IMR-90 (cell line): ENCODE measurements at regions not wholly inside any gene's neighbourhood (a gene's known extent, or its start where the extent isn't known, plus 50 kb on each side); places are given as distances from the start of the nearest gene placed in this dataset.

Experiments used
- ATAC-seq: fragments of 200-7000 bp; cut with Tn5 transposase; 2 replicates; pipeline ENCODE4 v1.9.1; 2020; ENCODE audit warnings: low read depth, mild to moderate bottlenecking, moderate library complexity
- BruUV-seq: library from RNA; stranded (reverse); fragments of 400-500 nt; replicated peaks from 2 replicates; lab custom pipeline; 2021; lab: Mats Ljungman, UMichigan
- CTCF ChIA-PET: fragments of 300-600 bp; formaldehyde crosslinking; extraction: SDS; loops from one replicate; lab custom pipeline; 2021; ENCODE audit warnings: antibody characterized with exemption; lab: Yijun Ruan, JAX
- POLR2A ChIA-PET: fragments of 300-600 bp; sonication (Branson Sonifier 250); formaldehyde crosslinking; loops from one replicate; lab custom pipeline; 2022; ENCODE audit warnings: antibody characterized with exemption; ENCODE audit not compliant: unreplicated experiment; lab: Charles Lee
- DNase-seq: peaks from one replicate; pipeline ENCODE4 v3.0.0; 2013
- H2AFZ ChIP-seq: replicated peaks from 2 replicates; pipeline ENCODE3; 2013; ENCODE audit warnings: low read length, mild to moderate bottlenecking; ENCODE audit not compliant: poor library complexity
- H2AK5ac ChIP-seq: 2 replicates; pipeline ENCODE4 v1.6.1; 2013; ENCODE audit warnings: low read depth, low read length, inconsistent platforms
- H2AK9ac ChIP-seq: replicated peaks from 2 replicates; pipeline ENCODE3; 2013; ENCODE audit warnings: mild to moderate bottlenecking, low read depth, low read length, moderate library complexity; ENCODE audit not compliant: poor library complexity
- H2BK120ac ChIP-seq: 2 replicates; pipeline ENCODE4 v1.6.1; 2013; ENCODE audit warnings: low read depth, low read length, inconsistent platforms
- H2BK15ac ChIP-seq: 3 replicates; pipeline ENCODE4 v1.6.1; 2013; ENCODE audit warnings: low read depth, low read length, inconsistent platforms
- H2BK20ac ChIP-seq: 2 replicates; pipeline ENCODE4 v1.6.1; 2013; ENCODE audit warnings: low read depth, mild to moderate bottlenecking, inconsistent platforms, low read length, moderate library complexity
- H2BK5ac ChIP-seq: 2 replicates; pipeline ENCODE4 v1.6.1; 2013; ENCODE audit warnings: mild to moderate bottlenecking, low read depth, low read length, inconsistent platforms; ENCODE audit not compliant: poor library complexity, severe bottlenecking
- H3K14ac ChIP-seq: replicated peaks from 2 replicates; pipeline ENCODE4 v1.6.1; 2013; ENCODE audit warnings: low read depth, low read length, inconsistent platforms
- H3K18ac ChIP-seq: 2 replicates; pipeline ENCODE4 v1.6.1; 2013; ENCODE audit warnings: low read depth, low read length, control low read depth
- H3K23ac ChIP-seq: 2 replicates; pipeline ENCODE4 v1.6.1; 2013; ENCODE audit warnings: low read depth, low read length, inconsistent platforms
- H3K27ac ChIP-seq: 2 replicates; pipeline ENCODE4 v1.5.1; 2013; ENCODE audit warnings: mild to moderate bottlenecking, control low read depth, low read length; ENCODE audit not compliant: insufficient read depth
- H3K27me3 ChIP-seq: 2 replicates; pipeline ENCODE4 v1.6.1; 2013; ENCODE audit warnings: low read length; ENCODE audit not compliant: control insufficient read depth, insufficient read depth
- H3K36me3 ChIP-seq: 2 replicates; pipeline ENCODE4 v1.6.1; 2013; ENCODE audit warnings: low read length, mixed read lengths; ENCODE audit not compliant: control insufficient read depth, insufficient read depth
- H3K4ac ChIP-seq: 2 replicates; pipeline ENCODE4 v1.6.1; 2013; ENCODE audit warnings: low read depth, low read length, inconsistent platforms
- H3K4me1 ChIP-seq: 2 replicates; pipeline ENCODE4 v1.6.1; 2013; ENCODE audit warnings: low read length, mixed read lengths; ENCODE audit not compliant: control insufficient read depth, insufficient read depth
- H3K4me2 ChIP-seq: 2 replicates; pipeline ENCODE4 v1.6.1; 2013; ENCODE audit warnings: low read depth, mild to moderate bottlenecking, control low read depth, low read length, moderate library complexity
- H3K4me3 ChIP-seq: 2 replicates; pipeline ENCODE4 v1.5.1; 2013; ENCODE audit warnings: low read depth, mild to moderate bottlenecking, control low read depth, low read length, moderate library complexity; ENCODE audit not compliant: insufficient read depth
- H3K56ac ChIP-seq: 2 replicates; pipeline ENCODE4 v1.6.1; 2013; ENCODE audit warnings: low read length, inconsistent platforms; ENCODE audit not compliant: insufficient read depth; ENCODE audit errors: extremely low read depth
- H3K79me1 ChIP-seq, 2 experiments: 2 replicates each; pipeline ENCODE4 v1.6.1; 2013; ENCODE audit warnings: low read length in 2 of 2, inconsistent platforms in 1 of 2, low read depth in 1 of 2
- H3K9ac ChIP-seq: 2 replicates; pipeline ENCODE4 v1.6.1; 2013; ENCODE audit warnings: low read depth, low read length, control low read depth
- H3K9me1 ChIP-seq: 2 replicates; pipeline ENCODE4 v1.6.1; 2013; ENCODE audit warnings: low read length, inconsistent platforms; ENCODE audit not compliant: insufficient read depth
- H3K9me3 ChIP-seq: 2 replicates; pipeline ENCODE4 v1.6.1; 2013; ENCODE audit warnings: low read length; ENCODE audit not compliant: control insufficient read depth, insufficient read depth
- H4K20me1 ChIP-seq: 2 replicates; pipeline ENCODE4 v1.6.1; 2013; ENCODE audit warnings: low read length, inconsistent platforms; ENCODE audit not compliant: insufficient read depth
- H4K5ac ChIP-seq: 2 replicates; pipeline ENCODE4 v1.6.1; 2013; ENCODE audit warnings: mild to moderate bottlenecking, low read depth, low read length, control low read depth
- H4K8ac ChIP-seq, 2 experiments: 2 replicates each; pipeline ENCODE4 v1.6.1; 2013; ENCODE audit warnings: low read depth in 2 of 2, low read length in 2 of 2, control low read depth in 1 of 2, inconsistent platforms in 1 of 2
- H4K91ac ChIP-seq: 2 replicates; pipeline ENCODE4 v1.6.1; 2013; ENCODE audit warnings: low read depth, low read length, inconsistent platforms; ENCODE audit not compliant: insufficient read depth
- BHLHE40 ChIP-seq: fragments of 150-350 bp; IDR thresholded peaks from 2 replicates; pipeline ENCODE4 v1.6.1; 2016; ENCODE audit warnings: mild to moderate bottlenecking, low read depth, low read length
- CEBPB ChIP-seq: IDR thresholded peaks from 2 replicates; pipeline ENCODE4 v1.6.1; 2012; ENCODE audit warnings: low read depth, low read length, improper control_type of control experiment
- CHD1 ChIP-seq: IDR thresholded peaks from 2 replicates; pipeline ENCODE4 v1.6.1; 2012; ENCODE audit warnings: low read depth, low read length, improper control_type of control experiment
- CTCF ChIP-seq: conservative IDR thresholded peaks from 2 replicates; pipeline ENCODE4 v1.5.1; 2012; ENCODE audit warnings: mild to moderate bottlenecking, low read depth, low read length, improper control_type of control experiment
- ELK1 ChIP-seq: fragments of 150-350 bp; IDR thresholded peaks from 2 replicates; pipeline ENCODE4 v1.6.1; 2016; ENCODE audit warnings: low read depth, mild to moderate bottlenecking, low read length, moderate library complexity, borderline replicate concordance
- FOS ChIP-seq: fragments of 150-350 bp; IDR thresholded peaks from 2 replicates; pipeline ENCODE4 v1.6.1; 2016; ENCODE audit warnings: low read depth, low read length
- MAFK ChIP-seq: IDR thresholded peaks from 2 replicates; pipeline ENCODE4 v1.6.1; 2012; ENCODE audit warnings: low read depth, low read length, improper control_type of control experiment
- MAZ ChIP-seq: IDR thresholded peaks from 2 replicates; pipeline ENCODE4 v1.6.1; 2012; ENCODE audit warnings: low read depth, mild to moderate bottlenecking, low read length, improper control_type of control experiment, moderate library complexity, borderline replicate concordance
- MXI1 ChIP-seq: IDR thresholded peaks from 2 replicates; pipeline ENCODE4 v1.6.1; 2012; ENCODE audit warnings: low read depth, mild to moderate bottlenecking, low read length, moderate library complexity, borderline replicate concordance
- NFE2L2 ChIP-seq: fragments of 150-350 bp; IDR thresholded peaks from 2 replicates; pipeline ENCODE4 v1.6.1; 2016; ENCODE audit warnings: low read depth, mild to moderate bottlenecking, low read length
- POLR2A ChIP-seq: IDR thresholded peaks from 2 replicates; pipeline ENCODE4 v1.6.1; 2012; ENCODE audit warnings: mild to moderate bottlenecking, low read depth, low read length
- RAD21 ChIP-seq: IDR thresholded peaks from 2 replicates; pipeline ENCODE4 v1.6.1; 2012; ENCODE audit warnings: low read length, improper control_type of control experiment
- RCOR1 ChIP-seq: IDR thresholded peaks from 2 replicates; pipeline ENCODE4 v1.6.1; 2012; ENCODE audit warnings: mild to moderate bottlenecking, low read length, improper control_type of control experiment; ENCODE audit not compliant: insufficient replicate concordance
- RFX5 ChIP-seq: IDR thresholded peaks from 2 replicates; pipeline ENCODE4 v1.8.0; 2012; ENCODE audit warnings: low read depth, mild to moderate bottlenecking, low read length, moderate library complexity
- SMC3 ChIP-seq: fragments of 150-350 bp; IDR thresholded peaks from 2 replicates; pipeline ENCODE4 v1.6.1; 2016; ENCODE audit warnings: low read depth, mild to moderate bottlenecking, antibody characterized with exemption, low read length, moderate library complexity
- USF2 ChIP-seq: fragments of 150-350 bp; IDR thresholded peaks from 2 replicates; pipeline ENCODE4 v1.6.1; 2017; ENCODE audit warnings: mild to moderate bottlenecking, antibody characterized with exemption, low read length, low read depth
- WGBS, 2 experiments: methylation state at CpG; one replicate each; pipeline versions ENCODE4 v1.1.5 to v1.1.7; 2013; ENCODE audit warnings: missing lambda C conversion rate in 2 of 2; ENCODE audit not compliant: insufficient read length in 1 of 2; ENCODE audit errors: extremely low coverage in 2 of 2; 5-methylcytosine and 5-hydroxymethylcytosine counted together
- dilution Hi-C: fragments of 300-500 bp; cut with HindIII; formaldehyde crosslinking; loops from one replicate; pipeline ENCODE4 v1.14.3; 2018; ENCODE audit warnings: low sequenced_read_pairs; ENCODE audit not compliant: unreplicated experiment
- in situ Hi-C: fragments of 300-500 bp; cut with MboI; formaldehyde crosslinking; loops from 3 replicates; pipeline ENCODE4 v1.14.3; 2019; ENCODE audit warnings: low sequenced_read_pairs, inconsistent platforms, mixed read lengths
- intact Hi-C: fragments of 100-400 bp; cut with micrococcal nuclease; formaldehyde crosslinking; loops from 2 replicates; pipeline ENCODE4 v1.10.0; 2022

- Histone ChIP-seq H4K5ac (no peak overlapping the region), H3K9me3 (no peaks in the 10 kb centered on the region), H3K4me1 (no peaks in the 10 kb centered on the region), H3K27ac (no peak overlapping the region), H3K18ac (no peak overlapping the region), H3K36me3 (no peaks in the 10 kb centered on the region), H2BK120ac (no peak overlapping the region), H3K9me1 (no peaks in the 10 kb centered on the region), H3K79me1 (no peaks in the 10 kb centered on the region), H2BK5ac (no peak overlapping the region), H3K9ac (no peak overlapping the region), H4K91ac (no peak overlapping the region), H2AK5ac (no peak overlapping the region), H3K27me3 (no peaks in the 10 kb centered on the region), H3K4me2 (no peak overlapping the region), H3K14ac (no peak overlapping the region), H2AFZ (no peak overlapping the region), H3K56ac (no peak overlapping the region), H2AK9ac (no peak overlapping the region), H3K4me3 (no peak overlapping the region), H2BK15ac (no peak overlapping the region), H3K23ac (no peak overlapping the region), H4K20me1 (no peaks in the 10 kb centered on the region), H2BK20ac (no peak overlapping the region), H3K4ac (no peak overlapping the region), H4K8ac (no peak overlapping the region)
- ATAC-seq = no peak
- no peak for DNase-seq
- TF ChIP-seq RAD21 (no peak), CTCF (no peak), SMC3 (no peak), USF2 (no peak), NFE2L2 (no peak), MXI1 (no peak), RFX5 (no peak), BHLHE40 (no peak), ELK1 (no peak), POLR2A (no peak), MAZ (no peak), CEBPB (no peak), CHD1 (no peak), MAFK (no peak), FOS (no peak), RCOR1 (no peak)
- ChIA-PET POLR2A (no interaction called here), CTCF (no interaction called here)
- in situ Hi-C loops = no loop called here
- WGBS, 2 experiments = 10% methylated on average over 2 of the region's 4 CpGs; no CpG with 5 or more reads in 1 of the 2 experiments
- dilution Hi-C loops = no loop called here
- BruUV-seq = no TSS peak
- intact Hi-C loops = no loop called here
These were observed 219.4 kb downstream of the SOD2 start for GRCh38 chr6:159473475-159474263.
